ENCODE measurements at regions not wholly inside any gene's neighbourhood (a gene's known extent, or its start where the extent isn't known, plus 50 kb on each side); places are given as distances from the start of the nearest gene placed in this dataset.
A peak's percentile ranks its signal among the peaks of the same experiment; 100 is the strongest.

GRCh38 chrX:110442635-110443034 lies 84.0 kb downstream of the RTL9 start:
- Histone ChIP-seq H2AFZ (ENCODE audit: low read depth, low read length) (no peak overlapping the region), H3K27ac (ENCODE audit: low read length) (no peak overlapping the region), H3K9me3 (ENCODE audit: low read length) (no peaks in the 10 kb centered on the region), H3K4me3 (ENCODE audit: low read length) (no peak overlapping the region), H3F3A (ENCODE audit: insufficient read depth, low read length, poor library complexity, severe bottlenecking) (no peaks in the 10 kb centered on the region), H3K4me2 (ENCODE audit: low read length) (no peak overlapping the region), H3K79me2 (replicated peaks; ENCODE audit: insufficient read depth, low read length) (no peaks in the 10 kb centered on the region), H4K20me1 (ENCODE audit: insufficient read depth) (no peaks in the 10 kb centered on the region), H3K36me3 (ENCODE audit: insufficient read depth, low read length) (no peaks in the 10 kb centered on the region), H3K9me2 (ENCODE audit: insufficient read depth, low read length) (no peaks in the 10 kb centered on the region), H3K9ac (ENCODE audit: low read length) (no peak overlapping the region), H3K27me3 (ENCODE audit: insufficient read depth, low read depth, low read length) (no peaks in the 10 kb centered on the region)
- no peak for TF ChIP-seq CTCF (IDR thresholded peaks at IDR 0.05; ENCODE audit: poor library complexity, severe bottlenecking)
- TF ChIP-seq SMC3 (conservative IDR thresholded peaks at IDR 0.05; ENCODE audit: poor library complexity), result no peak
- no peak for TF ChIP-seq EZH2 (IDR thresholded peaks at IDR 0.05; ENCODE audit: borderline replicate concordance, insufficient read depth, low read length, poor library complexity, severe bottlenecking)
- no peak for TF ChIP-seq POLR2AphosphoS5 (IDR thresholded peaks at IDR 0.05)
- TF ChIP-seq MXI1 (conservative IDR thresholded peaks at IDR 0.05; ENCODE audit: poor library complexity, severe bottlenecking), result no peak
- TF ChIP-seq REST (IDR thresholded peaks at IDR 0.05; ENCODE audit: borderline replicate concordance), result no peak
- no peak for TF ChIP-seq EP300 (conservative IDR thresholded peaks at IDR 0.05; ENCODE audit: poor library complexity, severe bottlenecking)
- no peak for TF ChIP-seq TAF1 (IDR thresholded peaks at IDR 0.05; ENCODE audit: low read depth)
- no peak for TF ChIP-seq RAD21 (conservative IDR thresholded peaks at IDR 0.05)

GRCh38 chrX:110444996-110445395 lies 86.3 kb downstream of the RTL9 start:
- Histone ChIP-seq H3K27ac (ENCODE audit: low read length) (no peak overlapping the region), H3K4me3 (ENCODE audit: low read length) (peak overlapping the region; percentile 13), H3K79me2 (replicated peaks; ENCODE audit: insufficient read depth, low read length) (no peaks in the 10 kb centered on the region), H3K9ac (ENCODE audit: low read length) (no peak overlapping the region), H2AFZ (ENCODE audit: low read depth, low read length) (no peak overlapping the region), H3K36me3 (ENCODE audit: insufficient read depth, low read length) (no peaks in the 10 kb centered on the region), H3F3A (ENCODE audit: insufficient read depth, low read length, poor library complexity, severe bottlenecking) (no peaks in the 10 kb centered on the region), H3K4me2 (ENCODE audit: low read length) (no peak overlapping the region), H3K9me3 (ENCODE audit: low read length) (no peaks in the 10 kb centered on the region), H3K27me3 (ENCODE audit: insufficient read depth, low read depth, low read length) (no peaks in the 10 kb centered on the region), H4K20me1 (ENCODE audit: insufficient read depth) (no peaks in the 10 kb centered on the region), H3K9me2 (ENCODE audit: insufficient read depth, low read length) (no peaks in the 10 kb centered on the region)
- no peak for TF ChIP-seq REST (IDR thresholded peaks at IDR 0.05; ENCODE audit: borderline replicate concordance)
- no peak for TF ChIP-seq POLR2AphosphoS5 (IDR thresholded peaks at IDR 0.05)
- TF ChIP-seq EP300 (conservative IDR thresholded peaks at IDR 0.05; ENCODE audit: poor library complexity, severe bottlenecking), result no peak
- TF ChIP-seq SMC3 (conservative IDR thresholded peaks at IDR 0.05; ENCODE audit: poor library complexity), result no peak
- TF ChIP-seq TAF1 (IDR thresholded peaks at IDR 0.05; ENCODE audit: low read depth), result no peak
- TF ChIP-seq RAD21 (conservative IDR thresholded peaks at IDR 0.05), result no peak
- no peak for TF ChIP-seq EZH2 (IDR thresholded peaks at IDR 0.05; ENCODE audit: borderline replicate concordance, insufficient read depth, low read length, poor library complexity, severe bottlenecking)
- TF ChIP-seq MXI1 (conservative IDR thresholded peaks at IDR 0.05; ENCODE audit: poor library complexity, severe bottlenecking), result no peak
- no peak for TF ChIP-seq CTCF (IDR thresholded peaks at IDR 0.05; ENCODE audit: poor library complexity, severe bottlenecking)

All from neural cell (in vitro differentiated cells).